HepG2 (cell line): ENCODE measurements at regions not wholly inside any gene's neighbourhood (a gene's known extent, or its start where the extent isn't known, plus 50 kb on each side); places are given as distances from the start of the nearest gene placed in this dataset.

Experiments used
- ATAC-seq: fragments of 200-7000 bp; cut with Tn5 transposase; 3 replicates; pipeline ENCODE4 v1.9.1; 2020; ENCODE audit warnings: mild to moderate bottlenecking, moderate library complexity
- BruUV-seq: library from RNA; stranded (reverse); fragments of 400-500 nt; replicated peaks from 2 replicates; lab custom pipeline; 2021; lab: Mats Ljungman, UMichigan
- CTCF ChIA-PET: fragments of 300-600 bp; formaldehyde crosslinking; extraction: SDS; loops from one replicate; lab custom pipeline; 2021; ENCODE audit warnings: low total read pairs, inconsistent platforms, low intra/inter-chr PET ratio; lab: Yijun Ruan, JAX
- POLR2A ChIA-PET: fragments of 350-600 bp; sonication (Branson Sonifier 250); formaldehyde crosslinking; loops from one replicate; lab custom pipeline; 2020; ENCODE audit warnings: antibody characterized with exemption, inconsistent platforms; lab: Yijun Ruan, JAX
- DNase-seq: peaks from one replicate; pipeline ENCODE4 v3.0.0-alpha.2; 2015; ENCODE audit warnings: low spot score
- FAIRE-seq: peaks from 3 replicates; lab custom pipeline; 2011; peaks lifted over from hg19 to GRCh38; lab: Jason Lieb, UNC
- H2AFZ ChIP-seq: one replicate; pipeline ENCODE4 v1.6.1; 2011; ENCODE audit warnings: low read length, inconsistent platforms
- H3K27ac ChIP-seq: fragments of 300-600 bp; 3 replicates; pipeline ENCODE4 v1.8.0; 2011; ENCODE audit warnings: mixed run types, mild to moderate bottlenecking, mixed read lengths, low read length, inconsistent platforms; ENCODE audit not compliant: insufficient read depth; ENCODE audit errors: extremely low read length
- H3K27me3 ChIP-seq, 2 experiments: fragments of 200-600 bp in 1 of 2; 2 replicates in 1 of 2; 3 replicates in 1 of 2; pipeline versions ENCODE4 v1.6.0 to v1.8.0; 2011; ENCODE audit warnings: low read length in 2 of 2, mild to moderate bottlenecking in 2 of 2, moderate library complexity in 2 of 2, inconsistent platforms in 1 of 2; ENCODE audit not compliant: insufficient read depth in 2 of 2, control insufficient read depth in 1 of 2
- H3K36me3 ChIP-seq, 2 experiments: fragments of 200-600 bp in 1 of 2; replicated peaks in 1 of 2; 2 replicates in 1 of 2; 3 replicates in 1 of 2; pipeline versions ENCODE4 v1.5.1 to v1.8.0; 2011; ENCODE audit warnings: low read length in 2 of 2, inconsistent platforms in 1 of 2; ENCODE audit not compliant: insufficient read depth in 2 of 2, control insufficient read depth in 1 of 2
- H3K4me1 ChIP-seq: 2 replicates; pipeline ENCODE4 v1.5.1; 2012; ENCODE audit warnings: low read length, inconsistent platforms; ENCODE audit not compliant: insufficient read depth
- H3K4me2 ChIP-seq: 2 replicates; pipeline ENCODE4 v1.6.0; 2011; ENCODE audit warnings: low read depth, low read length, inconsistent platforms
- H3K4me3 ChIP-seq, 3 experiments: fragments of 200-600 bp in 1 of 3; sonication (generic), shearing (Covaris generic) in 1 of 3; replicated peaks in 1 of 3; 2 replicates each; pipeline ENCODE4 v1.5.1; 2011 to 2016; ENCODE audit warnings: low read length in 3 of 3, inconsistent platforms in 2 of 3, low read depth in 2 of 3, mild to moderate bottlenecking in 2 of 3, control low read depth in 1 of 3, mixed read lengths in 1 of 3; ENCODE audit not compliant: insufficient read depth in 1 of 3
- H3K79me2 ChIP-seq: one replicate; pipeline ENCODE4 v1.6.1; 2011; ENCODE audit warnings: low read length, inconsistent platforms; ENCODE audit not compliant: insufficient read depth
- H3K9ac ChIP-seq: 2 replicates; pipeline ENCODE4 v1.6.0; 2011; ENCODE audit warnings: mild to moderate bottlenecking, low read depth, low read length, inconsistent platforms; ENCODE audit not compliant: insufficient read depth
- H3K9me3 ChIP-seq: 2 replicates; pipeline ENCODE4 v1.5.1; 2012; ENCODE audit warnings: mild to moderate bottlenecking, low read length
- H4K20me1 ChIP-seq: 2 replicates; pipeline ENCODE4 v1.6.0; 2011; ENCODE audit warnings: inconsistent platforms, mild to moderate bottlenecking, low read length, moderate library complexity; ENCODE audit not compliant: insufficient read depth
- AKAP8 ChIP-seq: sonication (generic); formaldehyde crosslinking; IDR thresholded peaks from 2 replicates; pipeline ENCODE4 v1.5.1; 2020; ENCODE audit warnings: mild to moderate bottlenecking, missing genetic modification reagents
- CCDC6 ChIP-seq: sonication (generic); formaldehyde crosslinking; IDR thresholded peaks from 2 replicates; pipeline ENCODE4 v1.8.1; 2022; ENCODE audit warnings: mild to moderate bottlenecking, missing genetic modification reagents, moderate library complexity
- DR1 ChIP-seq: sonication (generic); formaldehyde crosslinking; IDR thresholded peaks from 2 replicates; pipeline ENCODE4 v1.8.0; 2021; ENCODE audit warnings: mild to moderate bottlenecking, missing genetic modification reagents, inconsistent platforms
- KAT7 ChIP-seq: IDR thresholded peaks from 2 replicates; pipeline ENCODE4 v1.6.1; 2018; ENCODE audit warnings: borderline replicate concordance, missing compliant biosample characterization
- KLF13 ChIP-seq: sonication (generic); formaldehyde crosslinking; IDR thresholded peaks from 2 replicates; pipeline ENCODE4 v1.4.0; 2020; ENCODE audit warnings: mild to moderate bottlenecking, missing genetic modification reagents
- KLF16 ChIP-seq, 2 experiments: sonication (generic) in 1 of 2; formaldehyde crosslinking in 1 of 2; IDR thresholded peaks; 2 replicates each; pipeline versions ENCODE4 v1.6.1 to v1.8.0; 2016 to 2023; ENCODE audit warnings: missing genetic modification reagents in 2 of 2, missing compliant biosample characterization in 1 of 2
- MAFG ChIP-seq: sonication (generic); formaldehyde crosslinking; IDR thresholded peaks from 2 replicates; pipeline ENCODE4 v1.5.1; 2020; ENCODE audit warnings: mild to moderate bottlenecking, missing genetic modification reagents
- PPARG ChIP-seq: conservative IDR thresholded peaks from 2 replicates; pipeline ENCODE4 v1.6.1; 2016; ENCODE audit warnings: missing biosample characterization, missing genetic modification reagents
- REPIN1 ChIP-seq: sonication (generic); formaldehyde crosslinking; IDR thresholded peaks from 2 replicates; pipeline ENCODE4 v1.8.0; 2022; ENCODE audit warnings: missing genetic modification reagents, low read depth, mild to moderate bottlenecking, borderline replicate concordance
- RFX3 ChIP-seq: IDR thresholded peaks from 2 replicates; pipeline ENCODE4 v1.6.1; 2016; ENCODE audit warnings: missing biosample characterization, missing genetic modification reagents
- SAP130 ChIP-seq: IDR thresholded peaks from 2 replicates; pipeline ENCODE4 v1.6.1; 2016; ENCODE audit warnings: low read depth
- SUZ12 ChIP-seq: fragments of 150-350 bp; IDR thresholded peaks from 2 replicates; pipeline ENCODE4 v1.6.1; 2014; ENCODE audit warnings: low read depth, low read length
- TCF12 ChIP-seq, 2 experiments: fragments of 450-650 bp in 1 of 2; sonication (generic) in 1 of 2; formaldehyde crosslinking in 1 of 2; IDR thresholded peaks; 2 replicates each; pipeline versions ENCODE4 v1.6.1 to v1.8.0; 2017 to 2022; ENCODE audit warnings: antibody characterized with exemption in 1 of 2, mild to moderate bottlenecking in 1 of 2, missing genetic modification reagents in 1 of 2, moderate library complexity in 1 of 2
- ZFP36L1 ChIP-seq: sonication (generic); formaldehyde crosslinking; IDR thresholded peaks from 2 replicates; pipeline ENCODE4 v1.8.0; 2022; ENCODE audit warnings: mild to moderate bottlenecking, missing genetic modification reagents, moderate library complexity
- ZNF788 ChIP-seq: sonication (generic); formaldehyde crosslinking; IDR thresholded peaks from 2 replicates; pipeline ENCODE4 v1.5.0; 2020; ENCODE audit warnings: mild to moderate bottlenecking, missing genetic modification reagents, borderline replicate concordance
- ZSCAN20 ChIP-seq: sonication (generic); formaldehyde crosslinking; IDR thresholded peaks from 2 replicates; pipeline ENCODE4 v1.4.0; 2020; ENCODE audit warnings: missing genetic modification reagents, mild to moderate bottlenecking, borderline replicate concordance
- ZSCAN25 ChIP-seq: sonication (generic); formaldehyde crosslinking; IDR thresholded peaks from 2 replicates; pipeline ENCODE4 v1.8.0; 2022; ENCODE audit warnings: mild to moderate bottlenecking, missing genetic modification reagents
- ZSCAN9 ChIP-seq: IDR thresholded peaks from 2 replicates; pipeline ENCODE4 v1.6.1; 2016; ENCODE audit warnings: borderline replicate concordance
- ZUFSP ChIP-seq: sonication (generic); formaldehyde crosslinking; IDR thresholded peaks from 2 replicates; pipeline ENCODE4 v1.9.0; 2021; ENCODE audit warnings: missing genetic modification reagents, mild to moderate bottlenecking, borderline replicate concordance
- WGBS: methylation state at CpG from one replicate; pipeline ENCODE4 v1.1.6; 2017; ENCODE audit warnings: low lambda C conversion rate; 5-methylcytosine and 5-hydroxymethylcytosine counted together
- in situ Hi-C: cut with HindIII; loops from 2 replicates; pipeline ENCODE4 v1.10.0; 2017; ENCODE audit warnings: low pct_unique_long_range_greater_than_20kb; ENCODE audit not compliant: extremely low pct_ligation_motif_present
- intact Hi-C: fragments of 100-400 bp; cut with micrococcal nuclease; formaldehyde crosslinking; loops from one replicate; pipeline ENCODE4 v1.10.0; 2022; ENCODE audit not compliant: unreplicated experiment

DNA sequence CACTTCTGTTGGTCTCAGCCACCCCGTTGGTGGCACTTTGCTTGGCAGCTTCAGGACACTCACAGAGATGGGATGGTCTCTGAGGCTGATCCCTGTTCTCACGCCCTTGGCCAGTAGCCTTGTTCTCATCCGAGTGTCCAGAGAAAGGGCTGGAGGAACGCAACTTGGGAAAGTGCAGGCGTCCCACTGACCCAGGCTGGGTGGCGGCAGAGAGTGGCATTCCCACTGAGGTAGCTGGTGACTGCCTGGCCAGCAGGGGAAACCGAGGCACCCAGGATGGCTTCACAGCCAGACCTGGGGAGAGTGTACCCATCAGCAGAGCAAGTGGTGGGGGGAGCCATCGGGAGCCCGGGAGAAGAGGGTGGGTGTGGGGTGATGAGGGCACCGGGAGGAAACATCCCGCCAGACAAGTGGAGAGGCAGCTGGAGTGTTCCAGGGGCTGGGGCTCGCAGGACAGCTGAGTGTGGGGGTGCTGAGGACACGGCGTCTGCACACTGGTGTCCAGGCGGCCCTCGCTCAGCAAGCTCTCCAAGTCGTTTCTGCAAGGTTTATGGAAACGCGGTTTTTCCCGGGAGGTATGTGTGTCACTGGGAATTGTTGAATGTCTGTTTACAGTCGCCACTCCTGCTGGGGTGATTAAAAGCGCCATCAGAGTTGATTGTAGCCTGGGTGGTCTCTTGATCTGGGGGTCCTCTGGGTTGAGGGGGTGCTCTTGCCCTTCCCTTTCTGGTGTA lies 97.8 kb downstream of the SIK1 start:
- TF ChIP-seq AKAP8 (CRISPR knock-in tag): no peak
- no peak for TF ChIP-seq ZSCAN9 (CRISPR knock-in tag)
- TF ChIP-seq DR1: no peak
- TF ChIP-seq KLF16 (CRISPR knock-in tag; IDR thresholded peaks at IDR 0.05): no peak
- no peak for TF ChIP-seq PPARG (CRISPR knock-in tag)
- TF ChIP-seq ZNF788 (CRISPR knock-in tag): no peak
- TF ChIP-seq SAP130 (CRISPR knock-in tag): no peak
- TF ChIP-seq REPIN1 (CRISPR knock-in tag): no peak
- TF ChIP-seq ZSCAN25 (CRISPR knock-in tag): no peak
- no peak for TF ChIP-seq KLF13 (CRISPR knock-in tag)
- TF ChIP-seq MAFG (CRISPR knock-in tag): no peak
- TF ChIP-seq ZSCAN20: no peak
- no peak for TF ChIP-seq ZUFSP (CRISPR knock-in tag)
- TF ChIP-seq TCF12 (IDR thresholded peaks at IDR 0.05): no peak
- no peak for TF ChIP-seq TCF12 (CRISPR knock-in tag; IDR thresholded peaks at IDR 0.05)
- no peak for TF ChIP-seq CCDC6 (CRISPR knock-in tag)
- TF ChIP-seq ZFP36L1 (CRISPR knock-in tag): no peak
- no peak for TF ChIP-seq RFX3 (CRISPR knock-in tag)
- no peak for TF ChIP-seq SUZ12
- TF ChIP-seq KAT7: no peak
- Histone ChIP-seq H3K27me3 (peaks cover 0 to 52% of the 10 kb centered on the region in 2 experiments; a peak in 3 of 5 replicates), H3K4me2 (no peak overlapping the region), H3K79me2 (no peaks in the 10 kb centered on the region), H3K27ac (no peak overlapping the region), H3K4me3 (no peak overlapping the region), H4K20me1 (no peaks in the 10 kb centered on the region), H3K36me3 (no peaks in the 10 kb centered on the region), H2AFZ (no peak overlapping the region), H3K9ac (no peak overlapping the region), H3K9me3 (no peaks in the 10 kb centered on the region), H3K4me1 (peaks cover 45% of the 10 kb centered on the region)
- FAIRE-seq (no peak), ATAC-seq (no peak), DNase-seq (no peak)
- CTCF ChIA-PET: no interaction called here
- intact Hi-C loops (no loop called here), in situ Hi-C loops (no loop called here)
- WGBS: 72% methylated on average over 12 of the region's 22 CpGs
- BruUV-seq: no TSS peak
- POLR2A ChIA-PET: interaction anchor here (1.7 kb wide), 1 partner anchor 11 kb away, joined by 4 read pairs; no protein-coding TSS in a partner anchor
